ENCODE measurements at regions not wholly inside any gene's neighbourhood (a gene's known extent, or its start where the extent isn't known, plus 50 kb on each side); places are given as distances from the start of the nearest gene placed in this dataset.
A peak's percentile ranks its signal among the peaks of the same experiment; 100 is the strongest.

- no peak for DNase-seq
These were observed 70.4 kb downstream of the RCN1 start for GRCh38 chr11:32161293-32161692.

- DNase-seq, result no peak
These were observed 71.5 kb downstream of the RCN1 start for GRCh38 chr11:32162351-32162750.

DNA sequence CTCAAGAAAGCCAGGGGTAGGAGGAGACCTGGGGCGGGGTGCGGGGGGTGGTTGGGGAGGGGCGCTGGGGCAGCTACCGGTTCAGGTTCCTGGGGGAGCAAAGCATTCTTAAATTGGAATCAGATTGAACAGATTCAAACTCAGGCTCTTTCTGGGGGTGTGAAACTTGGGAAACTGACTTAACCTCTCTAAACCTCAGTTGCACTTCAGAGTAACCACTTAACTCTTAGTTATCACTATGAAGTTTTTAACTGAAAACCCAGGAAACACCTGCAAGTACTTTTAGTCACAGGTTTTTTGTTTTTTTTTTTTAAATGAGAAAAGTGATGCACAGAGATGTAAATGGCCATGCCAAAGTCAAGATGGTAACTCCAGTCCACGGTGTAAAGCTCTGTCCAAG lies 72.0 kb downstream of the RCN1 start:
- DNase-seq, result no peak

DNA sequence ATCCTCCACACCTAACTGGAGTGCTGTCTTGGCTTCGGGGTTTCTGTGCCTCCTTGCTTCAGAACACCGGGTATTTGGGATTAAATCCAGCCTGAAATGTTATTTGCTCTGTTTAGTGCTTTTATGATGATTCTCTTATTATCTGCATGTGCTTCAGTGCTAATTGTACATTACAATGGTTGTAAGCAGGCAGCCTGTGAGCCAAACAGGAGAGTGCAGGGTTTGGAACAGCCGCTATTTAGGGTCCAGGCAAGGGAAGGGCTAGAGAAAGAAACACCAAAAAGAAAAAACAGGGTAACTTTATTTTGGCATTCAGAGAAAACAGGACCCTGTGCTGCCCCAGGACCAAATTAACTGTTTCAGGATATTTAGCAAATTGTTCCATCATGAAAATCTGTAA lies 72.7 kb downstream of the RCN1 start:
- DNase-seq, result no peak

DNA sequence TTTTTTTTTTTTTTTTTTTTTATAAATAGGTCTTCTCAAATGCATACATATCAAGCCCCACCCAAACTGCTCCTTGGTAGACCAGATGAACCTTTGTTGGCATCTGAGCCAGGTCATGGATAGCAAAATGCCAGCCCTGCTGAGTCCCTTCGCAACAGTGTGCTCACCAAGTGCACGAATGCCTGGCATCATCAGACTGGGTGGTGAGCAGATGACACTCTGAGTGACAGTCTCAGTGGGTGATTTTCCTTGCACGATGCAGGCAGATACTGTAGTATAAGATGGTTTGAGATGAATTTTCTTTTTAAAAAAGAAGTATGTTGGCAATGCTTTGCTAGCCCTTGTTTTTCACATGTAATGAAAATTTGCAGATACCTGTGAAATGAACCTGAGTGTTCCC lies 74.0 kb downstream of the RCN1 start:
- no peak for DNase-seq

DNA sequence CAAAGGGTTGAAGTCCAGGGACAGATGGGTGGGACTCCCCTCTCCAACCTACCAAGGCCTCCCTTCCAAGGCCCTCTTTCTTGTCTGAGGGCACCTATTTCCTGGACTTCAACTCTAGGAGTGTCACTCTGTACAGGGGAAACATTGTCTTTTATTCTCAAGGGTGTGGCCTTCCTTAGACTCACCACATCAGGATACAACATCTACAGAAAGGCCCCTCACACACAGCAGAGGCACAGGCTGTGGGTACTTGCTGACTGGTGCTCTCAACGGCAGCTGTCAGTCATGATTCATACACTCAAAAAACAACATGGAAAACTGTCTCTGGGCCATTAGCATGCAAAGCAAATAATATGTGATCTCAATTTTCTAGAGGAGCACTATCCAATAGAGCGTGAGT lies 78.0 kb downstream of the RCN1 start:
- DNase-seq, result no peak

GRCh38 chr11:32171445-32171844 lies 80.6 kb downstream of the RCN1 start:
- DNase-seq, result no peak

- no peak for DNase-seq
These were observed 81.4 kb downstream of the RCN1 start for GRCh38 chr11:32172041-32172847.

DNA sequence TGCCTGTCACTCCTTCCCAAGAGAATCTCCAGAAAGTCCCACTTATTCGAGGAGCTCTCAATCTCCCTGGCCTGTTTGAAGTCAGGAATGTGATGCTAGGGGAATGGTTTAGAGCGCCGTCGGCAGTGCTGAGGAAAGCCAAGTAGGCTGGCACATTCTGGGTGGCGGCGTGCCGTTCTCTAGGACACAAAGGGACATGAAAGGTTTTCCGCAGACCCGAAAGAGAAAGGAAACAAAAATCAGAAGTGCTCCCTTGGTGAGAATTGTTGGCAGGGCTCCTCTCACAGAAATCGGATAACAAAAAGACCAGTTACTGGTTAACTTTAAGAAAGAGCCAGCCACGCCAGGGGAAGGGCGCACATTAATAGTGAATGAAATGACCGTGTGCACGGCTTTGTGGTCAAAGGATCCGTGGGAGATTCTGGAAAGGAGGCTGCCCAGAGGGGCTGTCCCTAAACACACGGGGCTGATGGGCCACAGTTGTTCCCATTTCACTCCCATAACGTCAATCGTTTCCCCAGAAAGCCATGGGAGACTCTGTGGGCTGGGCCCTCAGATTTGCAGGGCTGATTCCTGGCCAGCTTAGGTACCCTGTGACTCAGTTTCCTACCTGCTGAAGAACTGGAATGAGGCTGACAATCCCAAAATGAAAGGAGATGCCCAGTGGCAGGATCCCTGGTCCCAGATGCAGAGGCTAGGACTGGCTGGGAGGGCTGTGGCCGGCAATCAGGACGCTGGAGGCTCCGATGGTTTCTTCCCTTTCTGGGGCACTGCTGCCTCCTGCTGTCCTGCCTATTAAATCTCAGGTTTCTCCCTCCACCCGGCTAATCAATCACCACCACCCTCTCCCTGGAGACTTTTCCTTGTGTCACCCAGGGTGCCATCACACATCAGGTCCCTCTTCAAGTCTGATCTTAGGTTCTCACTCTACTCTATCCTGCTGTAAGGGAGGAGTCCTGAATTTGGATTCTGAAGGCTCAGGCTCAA lies 82.3 kb downstream of the RCN1 start:
- peak; percentile 6 to 60 for DNase-seq

- no peak for DNase-seq
These were observed 83.1 kb downstream of the RCN1 start for GRCh38 chr11:32173977-32174376.

- DNase-seq, result peak; percentile 81 to 90
These were observed 85.5 kb downstream of the RCN1 start for GRCh38 chr11:32176223-32176934.

GRCh38 chr11:32178692-32179091 lies 87.8 kb downstream of the RCN1 start:
- peak; percentile 78 to 91 for DNase-seq

DNA sequence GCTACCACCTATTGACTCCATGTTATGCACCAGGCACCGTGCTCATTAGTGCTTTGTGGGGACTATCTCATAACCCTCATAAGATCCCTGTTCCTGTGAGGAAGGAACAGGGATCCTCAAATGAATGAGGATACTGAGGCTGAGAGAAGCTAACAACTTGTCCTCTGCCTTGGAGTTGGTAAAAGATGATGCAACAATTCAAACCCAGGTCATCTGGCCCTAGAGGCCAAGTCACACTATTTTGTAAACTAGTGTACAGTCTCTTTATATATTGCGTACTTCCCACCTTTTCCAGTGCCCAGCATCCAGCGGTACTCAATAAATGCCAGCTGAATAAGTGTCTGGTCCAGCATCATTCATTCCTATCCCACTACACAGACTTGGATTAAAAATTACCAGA lies 92.6 kb downstream of the RCN1 start:
- no peak for DNase-seq

DNA sequence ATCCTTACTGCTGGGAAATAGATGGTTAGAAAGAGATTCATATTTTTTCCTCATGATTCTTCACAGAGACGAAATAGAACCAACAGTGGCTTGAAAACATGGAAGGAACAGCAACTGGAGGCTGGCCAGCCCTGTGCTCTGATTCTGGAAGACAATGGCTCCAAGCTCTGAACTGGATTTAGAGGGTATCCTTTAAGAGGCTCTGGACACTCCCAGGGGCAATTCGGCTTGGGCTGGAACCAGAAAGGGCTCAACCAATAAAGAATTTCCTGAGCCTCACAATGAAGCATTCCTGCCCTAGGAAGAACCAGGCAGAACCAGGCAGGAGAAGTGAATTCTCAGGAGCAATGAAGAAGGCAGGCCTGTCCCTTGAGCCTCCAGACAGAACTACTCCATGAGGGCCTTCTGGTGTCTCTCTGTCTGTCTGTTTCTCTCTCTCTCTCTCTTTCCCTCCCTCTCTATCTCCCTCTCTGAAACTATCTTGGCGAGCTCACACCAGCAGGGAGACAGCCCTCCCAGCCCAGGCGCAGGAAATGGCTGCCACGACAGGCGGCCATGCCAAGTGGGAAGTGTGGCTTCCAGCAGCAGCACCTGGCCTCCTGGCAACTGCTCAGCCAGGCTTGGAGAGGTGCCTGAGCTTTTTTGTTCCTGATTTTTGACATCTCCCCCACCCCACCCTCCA lies 93.3 kb downstream of the RCN1 start:
- DNase-seq, result no peak

GRCh38 chr11:32184723-32185376 lies 94.0 kb downstream of the RCN1 start:
- DNase-seq, result no peak

GRCh38 chr11:32186118-32186517 lies 95.2 kb downstream of the RCN1 start:
- DNase-seq, result no peak

DNA sequence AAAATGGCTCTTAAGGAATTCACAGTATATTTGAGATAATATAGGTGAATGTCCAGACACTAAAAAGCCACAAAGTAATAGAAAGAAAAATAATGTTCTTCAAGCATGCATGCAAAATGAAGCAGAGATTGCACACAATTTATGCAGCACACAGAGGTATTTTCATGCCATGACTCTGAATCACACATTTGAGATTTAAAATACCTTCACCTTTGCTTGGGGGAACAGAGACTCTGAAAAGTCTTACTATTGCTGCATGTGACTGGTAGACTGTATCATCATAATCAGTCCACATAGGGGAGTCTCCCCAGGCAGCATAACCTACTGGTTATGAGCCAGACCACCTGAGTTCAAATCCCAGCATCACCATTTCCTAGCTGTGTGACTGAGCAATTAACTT lies 96.2 kb downstream of the RCN1 start:
- no peak for DNase-seq

DNA sequence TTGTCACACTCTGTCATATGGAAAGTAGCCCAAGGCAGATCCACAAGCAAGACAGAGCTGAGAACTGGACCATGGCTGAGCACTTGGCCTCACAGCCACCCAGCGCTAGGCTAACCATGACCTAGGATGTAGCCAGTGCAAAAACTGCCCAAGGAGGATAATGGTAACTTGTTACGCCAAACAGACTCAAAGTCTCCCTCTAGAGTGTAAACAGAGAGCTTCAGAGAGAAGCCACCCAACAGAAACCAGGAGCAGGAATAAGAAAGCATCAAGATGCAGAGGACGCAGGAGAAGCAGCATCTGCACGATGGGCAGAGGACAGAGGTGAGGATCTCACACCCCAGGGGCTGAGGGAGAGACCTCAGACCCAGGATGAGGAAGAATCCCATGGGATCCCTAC lies 97.9 kb downstream of the RCN1 start:
- DNase-seq, result peak in 1 of 2 experiments; percentile 22

DNA sequence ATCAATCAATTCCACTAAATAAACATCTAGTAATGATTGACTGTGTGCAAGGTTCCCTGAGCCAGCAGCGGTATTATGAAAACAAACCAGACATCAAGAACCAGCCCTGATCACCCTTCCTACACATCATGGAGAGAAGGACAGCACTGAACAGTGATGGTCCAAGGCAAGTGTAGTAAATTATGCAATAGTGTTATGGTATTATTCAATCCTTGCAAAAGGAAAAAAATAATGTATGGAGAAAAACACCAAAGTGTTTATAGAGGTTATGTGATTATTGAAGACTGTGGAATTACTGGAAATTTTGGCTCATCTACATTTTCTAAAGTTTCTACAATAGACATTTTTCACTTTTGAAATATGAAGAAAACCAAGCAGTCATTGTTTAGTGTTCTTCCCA lies 105.3 kb downstream of the RCN1 start:
- DNase-seq, result no peak

DNA sequence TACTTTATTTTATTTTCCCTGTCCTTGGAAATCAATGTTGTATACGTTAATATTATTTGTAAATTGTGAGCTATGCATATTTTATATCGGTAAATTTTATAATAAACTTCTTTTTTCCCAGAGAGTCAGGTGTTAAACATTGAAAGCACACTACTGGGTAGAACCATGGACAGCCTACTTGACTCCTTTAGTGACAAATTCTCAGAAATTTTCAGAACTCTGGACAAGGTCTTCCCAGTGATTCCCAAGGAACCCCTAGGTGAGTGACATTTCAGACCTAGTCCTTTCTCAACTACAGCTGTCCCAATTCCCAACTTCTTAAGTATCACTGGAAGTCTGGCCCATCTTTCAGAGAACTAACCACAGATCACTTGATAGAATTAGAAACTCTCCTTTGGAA lies 107.2 kb downstream of the RCN1 start:
- DNase-seq, result no peak

DNA sequence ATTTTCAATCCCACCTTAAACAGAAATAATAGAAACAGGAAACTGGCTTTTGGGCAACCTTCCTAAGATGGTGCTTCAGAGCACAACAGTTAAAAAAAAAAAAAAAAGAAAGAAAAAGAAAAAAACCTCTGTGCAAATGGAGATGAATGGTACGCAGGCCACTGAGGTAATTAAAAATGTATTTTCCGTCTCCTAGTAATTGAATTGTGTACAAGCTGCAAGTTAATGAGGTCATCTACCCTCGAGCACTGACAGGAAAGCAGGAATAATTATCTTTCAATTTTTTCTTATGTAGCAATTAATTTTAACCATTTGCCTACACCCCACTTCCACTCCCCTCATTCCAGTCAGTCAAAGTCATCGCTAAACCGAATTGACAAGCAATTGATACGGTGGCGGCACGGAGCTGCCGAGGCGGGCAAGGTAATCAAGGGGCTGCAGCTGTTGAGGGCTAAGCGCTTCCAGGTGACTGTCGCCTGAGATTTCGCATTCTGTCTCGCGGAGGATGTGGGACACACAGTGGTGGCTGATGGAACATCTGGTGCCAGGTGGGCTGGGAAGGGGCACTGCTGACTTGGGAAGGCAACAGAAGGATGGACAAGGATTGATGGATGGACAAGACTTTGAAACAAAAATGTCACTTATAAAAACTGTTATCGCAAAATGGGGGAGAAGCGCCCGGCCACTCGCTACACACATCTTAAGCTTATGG lies 109.4 kb downstream of the RCN1 start:
- DNase-seq, result no peak
